ENCODE measurements at regions not wholly inside any gene's neighbourhood (a gene's known extent, or its start where the extent isn't known, plus 50 kb on each side); places are given as distances from the start of the nearest gene placed in this dataset.

- no peak for TF ChIP-seq CTCF (IDR thresholded peaks at IDR 0.05; ENCODE audit: control insufficient read depth, extremely low read depth, insufficient read depth)
- no peak overlapping the region for H3K4me3 ChIP-seq (ENCODE audit: low read depth, low read length)
- DNase-seq (ENCODE audit: low read depth), result no peak
Observed at GRCh38 chr1:90391126-90391525, 326.0 kb downstream of the BARHL2 start.

- no peak for TF ChIP-seq CTCF (IDR thresholded peaks at IDR 0.05; ENCODE audit: control insufficient read depth, extremely low read depth, insufficient read depth)
- DNase-seq (ENCODE audit: low read depth), result no peak
- no peak overlapping the region for H3K4me3 ChIP-seq (ENCODE audit: low read depth, low read length)
Observed at GRCh38 chr1:90387805-90388204, 329.3 kb downstream of the BARHL2 start.

GRCh38 chr1:90386899-90387720 is 330.0 kb downstream of the BARHL2 start:
- no peak for TF ChIP-seq CTCF (IDR thresholded peaks at IDR 0.05; ENCODE audit: control insufficient read depth, extremely low read depth, insufficient read depth)
- DNase-seq (ENCODE audit: low read depth), result no peak
- no peak overlapping the region for H3K4me3 ChIP-seq (ENCODE audit: low read depth, low read length)

- no peak for TF ChIP-seq CTCF (IDR thresholded peaks at IDR 0.05; ENCODE audit: control insufficient read depth, extremely low read depth, insufficient read depth)
- DNase-seq (ENCODE audit: low read depth), result no peak
- H3K4me3 ChIP-seq (ENCODE audit: low read depth, low read length), result no peak overlapping the region
Observed at GRCh38 chr1:90384193-90384592, 332.9 kb downstream of the BARHL2 start.

- TF ChIP-seq CTCF (IDR thresholded peaks at IDR 0.05; ENCODE audit: control insufficient read depth, extremely low read depth, insufficient read depth), result no peak
- H3K4me3 ChIP-seq (ENCODE audit: low read depth, low read length), result no peak overlapping the region
- DNase-seq (ENCODE audit: low read depth), result no peak
Observed at GRCh38 chr1:90382161-90382560, 334.9 kb downstream of the BARHL2 start.

GRCh38 chr1:90381598-90381997 is 335.5 kb downstream of the BARHL2 start:
- DNase-seq (ENCODE audit: low read depth), result peak; percentile 19
- no peak overlapping the region for H3K4me3 ChIP-seq (ENCODE audit: low read depth, low read length)
- no peak for TF ChIP-seq CTCF (IDR thresholded peaks at IDR 0.05; ENCODE audit: control insufficient read depth, extremely low read depth, insufficient read depth)

- no peak for DNase-seq (ENCODE audit: low read depth)
- no peak overlapping the region for H3K4me3 ChIP-seq (ENCODE audit: low read depth, low read length)
- no peak for TF ChIP-seq CTCF (IDR thresholded peaks at IDR 0.05; ENCODE audit: control insufficient read depth, extremely low read depth, insufficient read depth)
Observed at GRCh38 chr1:90371448-90371813, 345.7 kb downstream of the BARHL2 start.

All from LNCaP clone FGC (cell line).